SK-N-SH (cell line): ENCODE measurements at regions not wholly inside any gene's neighbourhood (a gene's known extent, or its start where the extent isn't known, plus 50 kb on each side); places are given as distances from the start of the nearest gene placed in this dataset.

Experiments
- CHD2 ChIP-seq: fragments of 150-350 bp; IDR thresholded peaks from 2 replicates; pipeline ENCODE4 v1.6.1; 2018; ENCODE audit warnings: low read length; ENCODE audit not compliant: partially characterized antibody
- CTCF ChIP-seq: fragments of 200-600 bp; sonication (generic); IDR thresholded peaks from 2 replicates; pipeline ENCODE4 v1.6.1; 2017; ENCODE audit warnings: antibody characterized with exemption, mild to moderate bottlenecking, moderate library complexity
- EZH2phosphoT487 ChIP-seq: fragments of 200-600 bp; sonication (generic); IDR thresholded peaks from 2 replicates; pipeline ENCODE4 v1.6.1; 2017; ENCODE audit warnings: low read depth, mixed run types, mild to moderate bottlenecking, antibody characterized with exemption, moderate library complexity, borderline replicate concordance
- GABPA ChIP-seq: IDR thresholded peaks from 2 replicates; pipeline ENCODE4 v1.4.0; 2012; ENCODE audit warnings: low read depth, mild to moderate bottlenecking
- GATA2 ChIP-seq: sonication (generic); formaldehyde crosslinking; IDR thresholded peaks from 2 replicates; pipeline ENCODE4 v1.5.0; 2020; ENCODE audit warnings: mild to moderate bottlenecking, missing genetic modification reagents
- MEF2A ChIP-seq: IDR thresholded peaks from 2 replicates; pipeline ENCODE4 v1.4.0; 2012; ENCODE audit warnings: low read depth, borderline replicate concordance
- MXI1 ChIP-seq: IDR thresholded peaks from 2 replicates; pipeline ENCODE4 v1.6.1; 2012; ENCODE audit warnings: mild to moderate bottlenecking, low read depth, low read length, improper control_type of control experiment
- RAD21 ChIP-seq: IDR thresholded peaks from 2 replicates; pipeline ENCODE4 v1.6.1; 2012; ENCODE audit warnings: mild to moderate bottlenecking, low read length
- SIN3A ChIP-seq: IDR thresholded peaks from 2 replicates; pipeline ENCODE4 v1.6.1; 2012; ENCODE audit warnings: low read depth, mild to moderate bottlenecking, low read length, moderate library complexity, borderline replicate concordance
- SMC3 ChIP-seq: IDR thresholded peaks from 2 replicates; pipeline ENCODE4 v1.6.1; 2012; ENCODE audit warnings: low read depth, low read length, improper control_type of control experiment
- TAF1 ChIP-seq: IDR thresholded peaks from 2 replicates; pipeline ENCODE4 v1.6.1; 2012; ENCODE audit warnings: low read depth, mild to moderate bottlenecking, low read length, moderate library complexity, borderline replicate concordance
- USF2 ChIP-seq: fragments of 150-350 bp; IDR thresholded peaks from 2 replicates; pipeline ENCODE4 v1.6.1; 2017; ENCODE audit warnings: antibody characterized with exemption, low read length, low read depth, borderline replicate concordance
- TF ChIP-seq, protein P1 (sequence below): IDR thresholded peaks from 2 replicates; pipeline ENCODE4 v1.4.0; 2012; ENCODE audit warnings: low read depth
- TF ChIP-seq, protein P2 (sequence below): IDR thresholded peaks from 2 replicates; pipeline ENCODE4 v1.6.1; 2012; ENCODE audit warnings: mild to moderate bottlenecking, low read depth, low read length, moderate library complexity

DNA sequence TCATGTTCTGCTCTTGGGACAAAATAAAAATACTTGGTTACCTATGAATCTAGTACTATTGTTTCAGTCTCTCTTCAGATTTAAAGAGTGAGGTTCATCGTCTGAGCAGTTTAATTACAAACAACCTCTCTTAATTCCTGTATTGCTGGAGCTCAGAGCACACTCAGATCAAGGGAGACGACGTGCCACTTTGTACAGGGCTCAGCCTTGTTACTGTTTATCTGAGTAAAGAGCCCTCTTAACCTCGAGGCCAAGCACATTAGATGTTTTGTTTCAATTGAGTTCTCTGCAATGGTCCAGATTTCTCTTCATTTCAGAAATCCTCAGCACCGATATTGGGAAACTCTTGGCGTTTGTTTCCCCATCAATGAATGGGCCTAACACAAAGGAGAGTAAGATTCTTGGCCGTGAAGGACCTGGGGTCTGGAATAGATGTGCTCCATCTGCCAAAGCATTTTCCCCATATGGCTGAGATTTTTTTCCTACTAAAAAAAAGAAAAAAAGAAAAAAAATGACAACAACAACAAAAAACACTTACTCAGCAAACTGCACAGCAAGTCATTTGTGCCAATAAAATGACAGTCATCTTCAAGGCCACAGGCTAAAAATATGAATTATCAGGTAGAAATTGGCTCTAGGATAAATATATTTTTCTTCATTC is 82.6 kb upstream of the CCN6 start:
- TF ChIP-seq EZH2phosphoT487 = no peak
- no peak for TF ChIP-seq CTCF
- no peak for TF ChIP-seq SIN3A
- TF ChIP-seq, protein P1, sequence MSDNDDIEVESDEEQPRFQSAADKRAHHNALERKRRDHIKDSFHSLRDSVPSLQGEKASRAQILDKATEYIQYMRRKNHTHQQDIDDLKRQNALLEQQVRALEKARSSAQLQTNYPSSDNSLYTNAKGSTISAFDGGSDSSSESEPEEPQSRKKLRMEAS = no peak
- TF ChIP-seq RAD21 = no peak
- TF ChIP-seq USF2 = no peak
- TF ChIP-seq MEF2A = no peak
- TF ChIP-seq TAF1 = no peak
- no peak for TF ChIP-seq MXI1
- TF ChIP-seq, protein P2, sequence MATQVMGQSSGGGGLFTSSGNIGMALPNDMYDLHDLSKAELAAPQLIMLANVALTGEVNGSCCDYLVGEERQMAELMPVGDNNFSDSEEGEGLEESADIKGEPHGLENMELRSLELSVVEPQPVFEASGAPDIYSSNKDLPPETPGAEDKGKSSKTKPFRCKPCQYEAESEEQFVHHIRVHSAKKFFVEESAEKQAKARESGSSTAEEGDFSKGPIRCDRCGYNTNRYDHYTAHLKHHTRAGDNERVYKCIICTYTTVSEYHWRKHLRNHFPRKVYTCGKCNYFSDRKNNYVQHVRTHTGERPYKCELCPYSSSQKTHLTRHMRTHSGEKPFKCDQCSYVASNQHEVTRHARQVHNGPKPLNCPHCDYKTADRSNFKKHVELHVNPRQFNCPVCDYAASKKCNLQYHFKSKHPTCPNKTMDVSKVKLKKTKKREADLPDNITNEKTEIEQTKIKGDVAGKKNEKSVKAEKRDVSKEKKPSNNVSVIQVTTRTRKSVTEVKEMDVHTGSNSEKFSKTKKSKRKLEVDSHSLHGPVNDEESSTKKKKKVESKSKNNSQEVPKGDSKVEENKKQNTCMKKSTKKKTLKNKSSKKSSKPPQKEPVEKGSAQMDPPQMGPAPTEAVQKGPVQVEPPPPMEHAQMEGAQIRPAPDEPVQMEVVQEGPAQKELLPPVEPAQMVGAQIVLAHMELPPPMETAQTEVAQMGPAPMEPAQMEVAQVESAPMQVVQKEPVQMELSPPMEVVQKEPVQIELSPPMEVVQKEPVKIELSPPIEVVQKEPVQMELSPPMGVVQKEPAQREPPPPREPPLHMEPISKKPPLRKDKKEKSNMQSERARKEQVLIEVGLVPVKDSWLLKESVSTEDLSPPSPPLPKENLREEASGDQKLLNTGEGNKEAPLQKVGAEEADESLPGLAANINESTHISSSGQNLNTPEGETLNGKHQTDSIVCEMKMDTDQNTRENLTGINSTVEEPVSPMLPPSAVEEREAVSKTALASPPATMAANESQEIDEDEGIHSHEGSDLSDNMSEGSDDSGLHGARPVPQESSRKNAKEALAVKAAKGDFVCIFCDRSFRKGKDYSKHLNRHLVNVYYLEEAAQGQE = no peak
- no peak for TF ChIP-seq CHD2
- no peak for TF ChIP-seq GABPA
- TF ChIP-seq SMC3 = no peak
- no peak for TF ChIP-seq GATA2 (CRISPR knock-in tag)
